ENCODE measurements at regions not wholly inside any gene's neighbourhood (a gene's known extent, or its start where the extent isn't known, plus 50 kb on each side); places are given as distances from the start of the nearest gene placed in this dataset.

DNA sequence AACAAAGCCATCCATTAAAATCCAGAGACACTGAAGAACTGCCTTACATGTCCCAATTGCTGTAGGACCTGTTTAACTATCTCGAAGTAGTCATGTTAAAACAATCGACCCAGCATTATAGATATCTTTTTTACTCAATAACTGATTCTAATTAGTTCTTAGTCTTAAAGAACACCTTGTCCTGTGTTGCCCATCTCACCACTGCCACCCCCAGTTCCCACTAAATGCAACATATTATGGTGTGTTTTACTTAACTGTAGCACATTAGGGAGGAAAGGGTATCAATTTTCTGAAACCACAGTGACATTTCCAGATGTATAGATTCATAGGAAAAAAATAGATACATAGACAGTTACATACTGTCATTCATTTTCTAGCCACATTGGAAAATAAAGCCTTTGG lies 221.2 kb downstream of the MEF2C start:
- TF ChIP-seq POLR2A (IDR thresholded peaks at IDR 0.05) = no peak
- TF ChIP-seq, protein P1, sequence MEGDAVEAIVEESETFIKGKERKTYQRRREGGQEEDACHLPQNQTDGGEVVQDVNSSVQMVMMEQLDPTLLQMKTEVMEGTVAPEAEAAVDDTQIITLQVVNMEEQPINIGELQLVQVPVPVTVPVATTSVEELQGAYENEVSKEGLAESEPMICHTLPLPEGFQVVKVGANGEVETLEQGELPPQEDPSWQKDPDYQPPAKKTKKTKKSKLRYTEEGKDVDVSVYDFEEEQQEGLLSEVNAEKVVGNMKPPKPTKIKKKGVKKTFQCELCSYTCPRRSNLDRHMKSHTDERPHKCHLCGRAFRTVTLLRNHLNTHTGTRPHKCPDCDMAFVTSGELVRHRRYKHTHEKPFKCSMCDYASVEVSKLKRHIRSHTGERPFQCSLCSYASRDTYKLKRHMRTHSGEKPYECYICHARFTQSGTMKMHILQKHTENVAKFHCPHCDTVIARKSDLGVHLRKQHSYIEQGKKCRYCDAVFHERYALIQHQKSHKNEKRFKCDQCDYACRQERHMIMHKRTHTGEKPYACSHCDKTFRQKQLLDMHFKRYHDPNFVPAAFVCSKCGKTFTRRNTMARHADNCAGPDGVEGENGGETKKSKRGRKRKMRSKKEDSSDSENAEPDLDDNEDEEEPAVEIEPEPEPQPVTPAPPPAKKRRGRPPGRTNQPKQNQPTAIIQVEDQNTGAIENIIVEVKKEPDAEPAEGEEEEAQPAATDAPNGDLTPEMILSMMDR (IDR thresholded peaks at IDR 0.05) = no peak
- Histone ChIP-seq H3K27ac (no peak overlapping the region), H3K4me1 (peaks cover 0 to 8% of the 10 kb centered on the region in 2 donors), H3K27me3 (peaks cover 59% of the 10 kb centered on the region), H3K9me3 (no peaks in the 10 kb centered on the region), H3K36me3 (no peaks in the 10 kb centered on the region), H3K4me3 (replicated peaks in 1 of 3) (no peak overlapping the region)
- DNase-seq = no peak
- intact Hi-C loops (cut with DNase I) = no loop called here
- 10 to 27% methylated on average over 2 of the region's 2 CpGs for WGBS, 2 donors

GRCh38 chr5:88660947-88661805 lies 221.8 kb downstream of the MEF2C start:
- intact Hi-C loops (cut with DNase I) = no loop called here
- 2 to 10% methylated on average over 10 to 34 of the region's 53 CpGs for WGBS, 2 donors
- H3K36me3 ChIP-seq = no peaks in the 10 kb centered on the region
- H3K4me3 ChIP-seq (replicated peaks in 1 of 3) = no peak overlapping the region
- H3K4me1 ChIP-seq = peaks cover 0 to 8% of the 10 kb centered on the region in 2 donors
- no peaks in the 10 kb centered on the region for H3K9me3 ChIP-seq
- no peak for DNase-seq
- H3K27me3 ChIP-seq = peaks cover 53% of the 10 kb centered on the region
- no peak overlapping the region for H3K27ac ChIP-seq
- TF ChIP-seq, protein P1 (IDR thresholded peaks at IDR 0.05) = no peak
- no peak for TF ChIP-seq POLR2A (IDR thresholded peaks at IDR 0.05)

GRCh38 chr5:88660264-88660946 lies 222.6 kb downstream of the MEF2C start:
- no peak for TF ChIP-seq POLR2A (IDR thresholded peaks at IDR 0.05)
- TF ChIP-seq, protein P1 (IDR thresholded peaks at IDR 0.05) = no peak
- 8% methylated on average over 20 to 41 of the region's 41 CpGs for WGBS, 2 donors
- no peak overlapping the region for H3K27ac ChIP-seq
- no peak overlapping the region for H3K4me3 ChIP-seq (replicated peaks in 1 of 3)
- H3K9me3 ChIP-seq = no peaks in the 10 kb centered on the region
- intact Hi-C loops (cut with DNase I) = no loop called here
- H3K27me3 ChIP-seq = peaks cover 48% of the 10 kb centered on the region
- H3K36me3 ChIP-seq = no peaks in the 10 kb centered on the region
- peaks cover 0 to 8% of the 10 kb centered on the region in 2 donors for H3K4me1 ChIP-seq
- DNase-seq = no peak

GRCh38 chr5:88659529-88660263 lies 223.3 kb downstream of the MEF2C start:
- no peak for DNase-seq
- no peaks in the 10 kb centered on the region for H3K36me3 ChIP-seq
- no peak for TF ChIP-seq POLR2A (IDR thresholded peaks at IDR 0.05)
- TF ChIP-seq, protein P1 (IDR thresholded peaks at IDR 0.05) = no peak
- 17 to 21% methylated on average over 27 to 32 of the region's 32 CpGs for WGBS, 2 donors
- no peak overlapping the region for H3K4me3 ChIP-seq (replicated peaks in 1 of 3)
- no peak overlapping the region for H3K27ac ChIP-seq
- H3K4me1 ChIP-seq = peaks cover 0 to 8% of the 10 kb centered on the region in 2 donors
- H3K27me3 ChIP-seq = peaks cover 41% of the 10 kb centered on the region
- intact Hi-C loops (cut with DNase I) = no loop called here
- H3K9me3 ChIP-seq = no peaks in the 10 kb centered on the region

All from thyroid gland (tissue), 4 donors.